ENCODE measurements at regions not wholly inside any gene's neighbourhood (a gene's known extent, or its start where the extent isn't known, plus 50 kb on each side); places are given as distances from the start of the nearest gene placed in this dataset.

GRCh38 chrX:63475200-63475599 is 124.1 kb upstream of the SPIN4 start:
- Histone ChIP-seq H4K20me1 (replicated peaks; ENCODE audit: control insufficient read depth, extremely low read depth, insufficient read depth, low read length) (no peaks in the 10 kb centered on the region), H3K9me1 (replicated peaks; ENCODE audit: control insufficient read depth, extremely low read depth, insufficient read depth, low read length) (no peaks in the 10 kb centered on the region), H3K27ac (ENCODE audit: insufficient read depth, low read depth, low read length) (no peak overlapping the region), H2AFZ (ENCODE audit: low read depth, low read length) (no peak overlapping the region), H3K9ac (replicated peaks; ENCODE audit: extremely low read depth, insufficient read depth, low read length) (no peak overlapping the region), H3K36me3 (ENCODE audit: control insufficient read depth in 2 of 2, extremely low read depth in 1 of 2, insufficient read depth in 2 of 2, low read length in 2 of 2) (no peaks in the 10 kb centered on the region), H3K79me2 (ENCODE audit: control insufficient read depth, insufficient read depth, low read length) (no peaks in the 10 kb centered on the region), H3K4me3 (replicated peaks in 1 of 3; ENCODE audit: insufficient read depth in 1 of 3, low read depth in 1 of 3, low read length in 3 of 3) (no peak overlapping the region), H3K4me2 (ENCODE audit: insufficient read depth, low read length) (no peak overlapping the region), H3K4me1 (ENCODE audit: control insufficient read depth, extremely low read depth, insufficient read depth, low read length) (no peaks in the 10 kb centered on the region), H3K27me3 (ENCODE audit: control insufficient read depth in 2 of 2, insufficient read depth in 2 of 2, low read length in 2 of 2) (no peaks in the 10 kb centered on the region), H3K9me3 (replicated peaks; ENCODE audit: control insufficient read depth, insufficient read depth, low read length) (no peaks in the 10 kb centered on the region)
- ChIA-PET CTCF (no interaction called here), POLR2A (no interaction called here)
- DNase-seq (ENCODE audit: low read depth, low spot score) (no peak), FAIRE-seq (no peak)
- intact Hi-C loops (cut with micrococcal nuclease) (no loop called here), dilution Hi-C loops (cut with MboI; ENCODE audit: extremely low pct_ligation_motif_present, low sequenced_read_pairs) (no loop called here)
- no TSS peak for BruUV-seq (replicated peaks)
- TF ChIP-seq EZH2 (IDR thresholded peaks at IDR 0.05; ENCODE audit: borderline replicate concordance, low read depth, low read length, severe bottlenecking) (no peak), MYC (IDR thresholded peaks at IDR 0.05; ENCODE audit: low read depth, low read length) (no peak), GATA2 (IDR thresholded peaks at IDR 0.05; ENCODE audit: insufficient read depth, insufficient read length, low read depth, low read length) (no peak), FOS (IDR thresholded peaks at IDR 0.05; ENCODE audit: borderline replicate concordance, insufficient read depth, low read length) (no peak), MAX (IDR thresholded peaks at IDR 0.05; ENCODE audit: insufficient read depth, insufficient read length) (no peak), POLR2AphosphoS5 (IDR thresholded peaks at IDR 0.05; ENCODE audit: insufficient read depth, low read depth, low read length) (no peak), JUN (IDR thresholded peaks at IDR 0.05; ENCODE audit: borderline replicate concordance, insufficient read depth, insufficient read length, low read depth) (no peak), POLR2A (IDR thresholded peaks at IDR 0.05; ENCODE audit: low read depth, low read length) (no peak)
- TF ChIP-seq, protein P1, sequence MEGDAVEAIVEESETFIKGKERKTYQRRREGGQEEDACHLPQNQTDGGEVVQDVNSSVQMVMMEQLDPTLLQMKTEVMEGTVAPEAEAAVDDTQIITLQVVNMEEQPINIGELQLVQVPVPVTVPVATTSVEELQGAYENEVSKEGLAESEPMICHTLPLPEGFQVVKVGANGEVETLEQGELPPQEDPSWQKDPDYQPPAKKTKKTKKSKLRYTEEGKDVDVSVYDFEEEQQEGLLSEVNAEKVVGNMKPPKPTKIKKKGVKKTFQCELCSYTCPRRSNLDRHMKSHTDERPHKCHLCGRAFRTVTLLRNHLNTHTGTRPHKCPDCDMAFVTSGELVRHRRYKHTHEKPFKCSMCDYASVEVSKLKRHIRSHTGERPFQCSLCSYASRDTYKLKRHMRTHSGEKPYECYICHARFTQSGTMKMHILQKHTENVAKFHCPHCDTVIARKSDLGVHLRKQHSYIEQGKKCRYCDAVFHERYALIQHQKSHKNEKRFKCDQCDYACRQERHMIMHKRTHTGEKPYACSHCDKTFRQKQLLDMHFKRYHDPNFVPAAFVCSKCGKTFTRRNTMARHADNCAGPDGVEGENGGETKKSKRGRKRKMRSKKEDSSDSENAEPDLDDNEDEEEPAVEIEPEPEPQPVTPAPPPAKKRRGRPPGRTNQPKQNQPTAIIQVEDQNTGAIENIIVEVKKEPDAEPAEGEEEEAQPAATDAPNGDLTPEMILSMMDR (IDR thresholded peaks at IDR 0.05; ENCODE audit: extremely low read depth in 1 of 2, insufficient read depth in 1 of 2, low read depth in 1 of 2, low read length in 2 of 2), result no peak

All from endothelial cell of umbilical vein (primary cell).